D721Med (cell line): ENCODE measurements at regions not wholly inside any gene's neighbourhood (a gene's known extent, or its start where the extent isn't known, plus 50 kb on each side); places are given as distances from the start of the nearest gene placed in this dataset.

Experiments
- DNase-seq: peaks from one replicate; pipeline ENCODE4 v3.0.0; 2011; ENCODE audit warnings: low spot score; ENCODE audit not compliant: insufficient read length
- FAIRE-seq: peaks from 2 replicates; lab custom pipeline; 2011; peaks lifted over from hg19 to GRCh38; lab: Jason Lieb, UNC
- CTCF ChIP-seq: IDR thresholded peaks from 2 replicates; pipeline ENCODE4 v1.5.1; 2012; ENCODE audit warnings: mild to moderate bottlenecking, control low read depth; ENCODE audit not compliant: insufficient read depth; ENCODE audit errors: missing control alignments

GRCh38 chr13:53324656-53325055 is 296.0 kb downstream of the OLFM4 start:
- FAIRE-seq (no peak), DNase-seq (no peak)
- no peak for TF ChIP-seq CTCF

GRCh38 chr13:53326716-53327115 is 298.1 kb downstream of the OLFM4 start:
- DNase-seq (no peak), FAIRE-seq (no peak)
- TF ChIP-seq CTCF = no peak

GRCh38 chr13:53327680-53328315 is 299.2 kb downstream of the OLFM4 start:
- no peak for DNase-seq
- no peak for TF ChIP-seq CTCF
- no peak for FAIRE-seq

GRCh38 chr13:53336441-53337160 is 308.0 kb downstream of the OLFM4 start:
- no peak for FAIRE-seq
- no peak for DNase-seq
- no peak for TF ChIP-seq CTCF

GRCh38 chr13:53338760-53339159 is 310.1 kb downstream of the OLFM4 start:
- FAIRE-seq (no peak), DNase-seq (no peak)
- no peak for TF ChIP-seq CTCF

GRCh38 chr13:53340505-53341143 is 312.0 kb downstream of the OLFM4 start:
- DNase-seq (no peak), FAIRE-seq (no peak)
- no peak for TF ChIP-seq CTCF

- FAIRE-seq = no peak
- DNase-seq = no peak
Observed at GRCh38 chr13:53341144-53341510, 312.5 kb downstream of the OLFM4 start.

More at GRCh38 chr13:53341144-53341510, 312.5 kb downstream of the OLFM4 start:
- TF ChIP-seq CTCF = no peak
